GM21367 (cell line): ENCODE measurements at regions not wholly inside any gene's neighbourhood (a gene's known extent, or its start where the extent isn't known, plus 50 kb on each side); places are given as distances from the start of the nearest gene placed in this dataset.

Experiments used
- ATAC-seq: cut with Tn5 transposase; IDR thresholded peaks from one replicate; pipeline ENCODE4 v1.9.1; 2021; ENCODE audit not compliant: unreplicated experiment

- ATAC-seq = no peak
Measured at GRCh38 chr10:52679117-52679516, 93.5 kb downstream of the MBL2 start.

GRCh38 chr10:52682766-52683165, 89.8 kb downstream of the MBL2 start:
- no peak for ATAC-seq

- ATAC-seq = no peak
Measured at GRCh38 chr10:52683776-52684175, 88.8 kb downstream of the MBL2 start.

GRCh38 chr10:52688899-52689298, 83.7 kb downstream of the MBL2 start:
- ATAC-seq = no peak

GRCh38 chr10:52696232-52696631, 76.4 kb downstream of the MBL2 start:
- ATAC-seq = no peak

- no peak for ATAC-seq
Measured at GRCh38 chr10:52701647-52702046, 70.9 kb downstream of the MBL2 start.

- no peak for ATAC-seq
Measured at GRCh38 chr10:52703451-52703850, 69.1 kb downstream of the MBL2 start.

- no peak for ATAC-seq
Measured at GRCh38 chr10:52703898-52704297, 68.7 kb downstream of the MBL2 start.

GRCh38 chr10:52706332-52707070, 66.1 kb downstream of the MBL2 start:
- no peak for ATAC-seq
